Endothelial cell of umbilical vein (primary cell): ENCODE measurements at regions not wholly inside any gene's neighbourhood (a gene's known extent, or its start where the extent isn't known, plus 50 kb on each side); places are given as distances from the start of the nearest gene placed in this dataset.

ENCODE experiments used
- BruUV-seq: library from RNA; stranded (reverse); fragments of 400-500 nt; replicated peaks from 2 replicates; lab custom pipeline; 2021; lab: Mats Ljungman, UMichigan
- CTCF ChIA-PET: fragments of 300-600, 350-600 bp; sonication (Branson Sonifier 250); formaldehyde crosslinking; loops from one replicate; lab custom pipeline; 2021; ENCODE audit warnings: antibody characterized with exemption, inconsistent platforms; lab: Charles Lee
- POLR2A ChIA-PET: fragments of 300-600, 350-600 bp; sonication (Branson Sonifier 250); formaldehyde crosslinking; loops from one replicate; lab custom pipeline; 2021; ENCODE audit warnings: antibody characterized with exemption, inconsistent platforms; lab: Charles Lee
- DNase-seq: peaks from one replicate; pipeline ENCODE4 v3.0.0-alpha.2; 2011; ENCODE audit warnings: low read depth, low spot score
- FAIRE-seq: peaks from 2 replicates; lab custom pipeline; 2011; peaks lifted over from hg19 to GRCh38; lab: Jason Lieb, UNC
- H2AFZ ChIP-seq: 2 replicates; pipeline ENCODE4 v1.6.0; 2012; ENCODE audit warnings: low read depth, low read length, control low read depth, inconsistent platforms
- H3K27ac ChIP-seq: 2 replicates; pipeline ENCODE4 v1.5.1; 2011; ENCODE audit warnings: low read depth, mild to moderate bottlenecking, control low read depth, low read length, moderate library complexity; ENCODE audit not compliant: insufficient read depth
- H3K27me3 ChIP-seq, 2 experiments: 2 replicates each; pipeline versions ENCODE4 v1.6.0 to v1.6.1; 2011; ENCODE audit warnings: low read length in 2 of 2, mixed read lengths in 1 of 2; ENCODE audit not compliant: control insufficient read depth in 2 of 2, insufficient read depth in 2 of 2
- H3K36me3 ChIP-seq, 2 experiments: 2 replicates in 1 of 2; 3 replicates in 1 of 2; pipeline ENCODE4 v1.5.1; 2011; ENCODE audit warnings: low read length in 2 of 2, mild to moderate bottlenecking in 1 of 2, moderate library complexity in 1 of 2; ENCODE audit not compliant: control insufficient read depth in 2 of 2, insufficient read depth in 2 of 2; ENCODE audit errors: extremely low read depth in 1 of 2
- H3K4me1 ChIP-seq: 3 replicates; pipeline ENCODE4 v1.5.1; 2011; ENCODE audit warnings: mild to moderate bottlenecking, low read length; ENCODE audit not compliant: control insufficient read depth, insufficient read depth; ENCODE audit errors: extremely low read depth
- H3K4me2 ChIP-seq: 2 replicates; pipeline ENCODE4 v1.6.1; 2011; ENCODE audit warnings: low read length, control low read depth, mixed read lengths; ENCODE audit not compliant: insufficient read depth
- H3K4me3 ChIP-seq, 3 experiments: fragments of 200-600 bp in 1 of 3; sonication (generic), shearing (Covaris generic) in 1 of 3; replicated peaks in 1 of 3; 2 replicates each; pipeline ENCODE4 v1.5.1; 2011 to 2016; ENCODE audit warnings: control low read depth in 3 of 3, low read length in 3 of 3, mild to moderate bottlenecking in 2 of 3, inconsistent platforms in 1 of 3, low read depth in 1 of 3, moderate library complexity in 1 of 3; ENCODE audit not compliant: insufficient read depth in 1 of 3
- H3K79me2 ChIP-seq: 2 replicates; pipeline ENCODE4 v1.6.0; 2012; ENCODE audit warnings: low read length, inconsistent platforms; ENCODE audit not compliant: control insufficient read depth, insufficient read depth
- H3K9ac ChIP-seq: replicated peaks from 2 replicates; pipeline ENCODE3; 2011; ENCODE audit warnings: low read length, control low read depth; ENCODE audit not compliant: insufficient read depth; ENCODE audit errors: extremely low read depth
- H3K9me1 ChIP-seq: replicated peaks from 3 replicates; pipeline ENCODE4 v1.6.0; 2011; ENCODE audit warnings: mild to moderate bottlenecking, low read length; ENCODE audit not compliant: control insufficient read depth, insufficient read depth; ENCODE audit errors: extremely low read depth
- H3K9me3 ChIP-seq: replicated peaks from 2 replicates; pipeline ENCODE4 v1.5.1; 2012; ENCODE audit warnings: low read length, inconsistent platforms; ENCODE audit not compliant: control insufficient read depth, insufficient read depth
- H4K20me1 ChIP-seq: replicated peaks from 2 replicates; pipeline ENCODE3; 2011; ENCODE audit warnings: mild to moderate bottlenecking, low read length; ENCODE audit not compliant: control insufficient read depth, insufficient read depth; ENCODE audit errors: extremely low read depth
- EZH2 ChIP-seq: IDR thresholded peaks from 2 replicates; pipeline ENCODE4 v1.6.1; 2012; ENCODE audit warnings: borderline replicate concordance, low read depth, mild to moderate bottlenecking, moderate library complexity, low read length, inconsistent platforms; ENCODE audit not compliant: severe bottlenecking
- FOS ChIP-seq: IDR thresholded peaks from 2 replicates; pipeline ENCODE4 v1.6.1; 2011; ENCODE audit warnings: mild to moderate bottlenecking, low read length, moderate library complexity, borderline replicate concordance; ENCODE audit not compliant: insufficient read depth
- GATA2 ChIP-seq: IDR thresholded peaks from 2 replicates; pipeline ENCODE4 v1.7.0; 2011; ENCODE audit warnings: low read depth, mild to moderate bottlenecking, moderate library complexity, mixed read lengths, low read length; ENCODE audit not compliant: insufficient read length, insufficient read depth
- JUN ChIP-seq: IDR thresholded peaks from 2 replicates; pipeline ENCODE4 v1.6.1; 2011; ENCODE audit warnings: borderline replicate concordance, low read depth; ENCODE audit not compliant: insufficient read length, insufficient read depth
- MYC ChIP-seq: IDR thresholded peaks from one replicate; pipeline ENCODE4 v1.6.1; 2011; ENCODE audit warnings: mild to moderate bottlenecking, low read depth, low read length
- POLR2A ChIP-seq: IDR thresholded peaks from 2 replicates; pipeline ENCODE4 v1.6.1; 2012; ENCODE audit warnings: low read depth, mild to moderate bottlenecking, control low read depth, low read length
- POLR2AphosphoS5 ChIP-seq: IDR thresholded peaks from 2 replicates; pipeline ENCODE4 v1.6.1; 2012; ENCODE audit warnings: low read depth, mild to moderate bottlenecking, control low read depth, low read length, moderate library complexity; ENCODE audit not compliant: insufficient read depth
- dilution Hi-C: fragments of 300-500 bp; cut with MboI; formaldehyde crosslinking; loops from one replicate; pipeline ENCODE4 v1.15.0; 2019; ENCODE audit warnings: low sequenced_read_pairs; ENCODE audit not compliant: extremely low pct_ligation_motif_present
- intact Hi-C: fragments of 100-400 bp; cut with micrococcal nuclease; formaldehyde crosslinking; loops from one replicate; pipeline ENCODE4 v1.10.0; 2022
- TF ChIP-seq, protein P1 (sequence below), 2 donors: IDR thresholded peaks; 1 replicate in 1 of 2; 2 replicates in 1 of 2; pipeline ENCODE4 v1.5.1; 2011; ENCODE audit warnings: low read length in 2 of 2, mild to moderate bottlenecking in 2 of 2, moderate library complexity in 2 of 2, control low read depth in 1 of 2, inconsistent platforms in 1 of 2, low read depth in 1 of 2; ENCODE audit not compliant: insufficient read depth in 1 of 2; ENCODE audit errors: extremely low read depth in 1 of 2
- TF ChIP-seq, protein P2 (sequence below): IDR thresholded peaks from 2 replicates; pipeline ENCODE4 v1.6.1; 2011; ENCODE audit not compliant: insufficient read depth, insufficient read length

DNA sequence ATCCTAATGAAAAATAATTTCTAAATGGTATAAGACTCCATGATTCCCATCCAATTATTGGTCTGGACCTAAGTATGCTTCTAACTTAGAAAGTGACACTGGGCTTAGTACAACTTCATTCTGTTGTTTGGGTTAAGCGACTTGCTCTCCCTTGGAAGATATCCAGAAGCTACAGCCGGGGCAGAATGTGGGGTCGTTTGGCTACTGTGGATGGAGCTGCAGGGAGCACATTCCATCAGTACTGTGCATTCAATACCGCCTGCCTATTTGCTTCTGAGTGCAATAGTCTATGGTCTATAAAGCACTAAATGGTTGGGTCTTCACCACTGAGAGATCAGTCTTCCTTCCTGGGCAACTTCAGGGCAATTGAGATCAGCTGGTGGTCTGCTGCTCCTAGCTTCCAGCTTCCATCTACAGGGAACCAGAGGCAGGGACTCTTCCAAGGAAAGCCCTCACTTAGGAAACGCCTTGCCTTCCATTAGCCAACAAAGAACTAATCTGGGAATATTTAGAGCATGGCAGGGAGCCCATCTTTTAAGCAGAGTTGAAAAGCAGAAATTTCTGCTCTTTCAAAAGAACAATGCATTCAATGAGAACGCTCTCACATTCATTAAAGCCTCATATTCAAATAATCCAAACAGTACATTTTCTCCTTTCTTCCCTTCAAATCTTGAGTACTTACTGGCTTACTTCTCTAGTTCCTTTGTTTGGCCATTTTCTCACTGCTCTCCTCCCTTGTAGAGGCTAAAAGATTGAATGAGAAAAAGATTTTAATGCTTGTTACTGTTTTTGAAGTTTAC, 1049.9 kb upstream of the TENM3 start:
- no peak overlapping the region for H3K4me2 ChIP-seq
- no peaks in the 10 kb centered on the region for H3K36me3 ChIP-seq
- no TSS peak for BruUV-seq
- ChIA-PET POLR2A (no interaction called here), CTCF (no interaction called here)
- H4K20me1 ChIP-seq: no peaks in the 10 kb centered on the region
- no peaks in the 10 kb centered on the region for H3K4me1 ChIP-seq
- TF ChIP-seq EZH2 (no peak), MYC (no peak), GATA2 (no peak), JUN (no peak), FOS (no peak), POLR2A (no peak), POLR2AphosphoS5 (no peak)
- TF ChIP-seq, protein P1, sequence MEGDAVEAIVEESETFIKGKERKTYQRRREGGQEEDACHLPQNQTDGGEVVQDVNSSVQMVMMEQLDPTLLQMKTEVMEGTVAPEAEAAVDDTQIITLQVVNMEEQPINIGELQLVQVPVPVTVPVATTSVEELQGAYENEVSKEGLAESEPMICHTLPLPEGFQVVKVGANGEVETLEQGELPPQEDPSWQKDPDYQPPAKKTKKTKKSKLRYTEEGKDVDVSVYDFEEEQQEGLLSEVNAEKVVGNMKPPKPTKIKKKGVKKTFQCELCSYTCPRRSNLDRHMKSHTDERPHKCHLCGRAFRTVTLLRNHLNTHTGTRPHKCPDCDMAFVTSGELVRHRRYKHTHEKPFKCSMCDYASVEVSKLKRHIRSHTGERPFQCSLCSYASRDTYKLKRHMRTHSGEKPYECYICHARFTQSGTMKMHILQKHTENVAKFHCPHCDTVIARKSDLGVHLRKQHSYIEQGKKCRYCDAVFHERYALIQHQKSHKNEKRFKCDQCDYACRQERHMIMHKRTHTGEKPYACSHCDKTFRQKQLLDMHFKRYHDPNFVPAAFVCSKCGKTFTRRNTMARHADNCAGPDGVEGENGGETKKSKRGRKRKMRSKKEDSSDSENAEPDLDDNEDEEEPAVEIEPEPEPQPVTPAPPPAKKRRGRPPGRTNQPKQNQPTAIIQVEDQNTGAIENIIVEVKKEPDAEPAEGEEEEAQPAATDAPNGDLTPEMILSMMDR (IDR thresholded peaks at IDR 0.05; ENCODE audit: extremely low read depth in 1 of 2, insufficient read depth in 1 of 2, low read depth in 1 of 2, low read length in 2 of 2): no peak
- TF ChIP-seq, protein P2, sequence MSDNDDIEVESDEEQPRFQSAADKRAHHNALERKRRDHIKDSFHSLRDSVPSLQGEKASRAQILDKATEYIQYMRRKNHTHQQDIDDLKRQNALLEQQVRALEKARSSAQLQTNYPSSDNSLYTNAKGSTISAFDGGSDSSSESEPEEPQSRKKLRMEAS: no peak
- dilution Hi-C loops (no loop called here), intact Hi-C loops (no loop called here)
- no peak overlapping the region for H3K27ac ChIP-seq
- no peak overlapping the region for H2AFZ ChIP-seq
- H3K9me3 ChIP-seq: peaks cover 4% of the 10 kb centered on the region
- FAIRE-seq: no peak
- no peaks in the 10 kb centered on the region for H3K79me2 ChIP-seq
- H3K9me1 ChIP-seq: no peaks in the 10 kb centered on the region
- no peaks in the 10 kb centered on the region for H3K27me3 ChIP-seq
- no peak overlapping the region for H3K4me3 ChIP-seq
- no peak overlapping the region for H3K9ac ChIP-seq
- DNase-seq: no peak
